Retinal pigment epithelial cell (primary cell): ENCODE measurements at regions not wholly inside any gene's neighbourhood (a gene's known extent, or its start where the extent isn't known, plus 50 kb on each side); places are given as distances from the start of the nearest gene placed in this dataset.
A peak's percentile ranks its signal among the peaks of the same experiment; 100 is the strongest.

ENCODE experiments used
- DNase-seq: peaks from one replicate; pipeline ENCODE4 v3.0.0-alpha.2; 2010; ENCODE audit warnings: low read depth
- H3K4me3 ChIP-seq: 2 replicates; pipeline ENCODE4 v1.5.1; 2011; ENCODE audit warnings: mild to moderate bottlenecking, low read length, control low read depth, moderate library complexity
- CTCF ChIP-seq: conservative IDR thresholded peaks from 2 replicates; pipeline ENCODE4 v1.5.1; 2011; ENCODE audit warnings: low read depth, low read length, control low read depth, inconsistent platforms

- H3K4me3 ChIP-seq, result no peak overlapping the region
- no peak for TF ChIP-seq CTCF
- no peak for DNase-seq
Observed at GRCh38 chr7:25803117-25803887, 348.7 kb upstream of the NFE2L3 start.

- TF ChIP-seq CTCF, result no peak
- no peak overlapping the region for H3K4me3 ChIP-seq
- DNase-seq, result no peak
Observed at GRCh38 chr7:25804154-25804553, 347.8 kb upstream of the NFE2L3 start.

DNA sequence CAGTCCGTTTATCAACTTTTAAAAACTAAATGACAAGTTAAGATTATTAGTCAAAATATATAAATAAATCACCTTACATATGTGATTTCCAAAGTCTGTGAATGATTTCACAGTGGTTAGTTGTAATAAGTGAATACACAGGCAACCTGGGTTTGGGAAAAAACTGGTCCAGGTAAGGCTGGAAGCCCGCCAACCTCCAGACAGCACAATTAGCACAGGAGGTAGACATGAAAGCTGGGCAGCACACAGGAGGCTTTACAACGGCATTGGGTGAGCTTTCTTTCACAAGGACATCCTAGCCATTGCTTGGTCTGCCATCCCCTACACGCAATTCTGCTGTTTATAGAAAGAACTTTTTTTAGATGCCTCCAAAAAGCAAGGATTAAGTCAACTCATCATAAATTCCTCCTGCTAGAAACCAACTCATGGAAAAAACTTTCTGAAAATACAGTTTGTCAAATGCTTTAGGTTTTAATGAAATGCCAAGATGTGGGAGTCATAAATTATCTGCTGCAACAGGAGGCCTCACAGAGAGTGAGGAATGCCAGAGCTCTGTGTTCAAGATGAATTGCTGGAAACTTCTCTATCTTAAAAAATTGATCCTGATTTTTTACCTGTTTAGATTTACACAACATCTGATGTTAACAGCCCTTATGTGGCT is 346.8 kb upstream of the NFE2L3 start:
- no peak for TF ChIP-seq CTCF
- peak; percentile 52 for DNase-seq
- no peak overlapping the region for H3K4me3 ChIP-seq

DNA sequence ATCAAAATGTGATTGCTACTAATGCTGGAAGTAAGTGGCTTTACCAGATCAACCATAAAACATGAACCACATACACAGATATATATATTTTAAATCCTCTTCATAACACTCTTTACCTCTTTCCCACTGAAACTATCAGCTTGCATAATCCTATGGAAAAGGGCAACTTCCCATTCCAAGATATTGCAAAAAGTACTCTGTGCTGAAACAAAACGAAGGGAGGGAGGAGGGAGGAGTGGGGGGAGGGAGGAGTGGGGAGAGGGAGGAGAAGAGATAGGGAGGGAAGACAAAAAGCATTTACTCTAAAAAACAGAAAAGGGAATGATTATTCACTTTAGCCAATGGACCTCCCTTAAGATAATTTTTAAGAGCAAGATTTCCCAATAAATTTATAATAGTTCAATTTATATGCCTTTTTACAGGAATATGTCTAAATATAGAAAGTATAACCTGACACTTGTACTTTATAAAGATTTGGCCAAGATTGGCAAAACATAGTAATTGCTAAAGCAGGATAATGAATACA is 344.8 kb upstream of the NFE2L3 start:
- no peak overlapping the region for H3K4me3 ChIP-seq
- TF ChIP-seq CTCF, result no peak
- no peak for DNase-seq

GRCh38 chr7:25809441-25809840 is 342.6 kb upstream of the NFE2L3 start:
- H3K4me3 ChIP-seq, result no peak overlapping the region
- TF ChIP-seq CTCF, result no peak
- no peak for DNase-seq

- no peak for TF ChIP-seq CTCF
- no peak for DNase-seq
- no peak overlapping the region for H3K4me3 ChIP-seq
Observed at GRCh38 chr7:25812086-25812850, 339.7 kb upstream of the NFE2L3 start.
